ENCODE measurements at regions not wholly inside any gene's neighbourhood (a gene's known extent, or its start where the extent isn't known, plus 50 kb on each side); places are given as distances from the start of the nearest gene placed in this dataset.

- TF ChIP-seq CTCF (IDR thresholded peaks at IDR 0.05) (no peak), POLR2A (IDR thresholded peaks at IDR 0.05) (no peak)
Observed at GRCh38 chr18:22047485-22047884, 121.9 kb upstream of the GATA6 start.

Measured in thyroid gland (tissue), 4 donors.